Activated CD4-positive, alpha-beta T cell treated with anti-CD3 and anti-CD28 coated beads, Interleukin-2, Interleukin-6, amounts not matched to agents 100 ng/mL and 50 ng/mL, durations not matched to agents 16 hours and 8 hours (primary cell): ENCODE measurements at regions not wholly inside any gene's neighbourhood (a gene's known extent, or its start where the extent isn't known, plus 50 kb on each side); places are given as distances from the start of the nearest gene placed in this dataset.

ENCODE experiments used
- DNase-seq: peaks from one replicate; pipeline ENCODE4 v3.0.0-alpha.2; 2020

- no peak for DNase-seq
These were observed 104.2 kb upstream of the SDK1 start for GRCh38 chr7:3196629-3197400.

GRCh38 chr7:3197567-3198213, 103.4 kb upstream of the SDK1 start:
- DNase-seq, result no peak

- no peak for DNase-seq
These were observed 102.7 kb upstream of the SDK1 start for GRCh38 chr7:3198316-3198715.

- peak; percentile 37 for DNase-seq
These were observed 100.5 kb upstream of the SDK1 start for GRCh38 chr7:3200504-3200903.

- no peak for DNase-seq
These were observed 99.7 kb upstream of the SDK1 start for GRCh38 chr7:3201306-3201705.

- DNase-seq, result no peak
These were observed 98.9 kb upstream of the SDK1 start for GRCh38 chr7:3201937-3202710.

- DNase-seq, result no peak
These were observed 96.5 kb upstream of the SDK1 start for GRCh38 chr7:3204526-3204925.

- DNase-seq, result no peak
These were observed 95.0 kb upstream of the SDK1 start for GRCh38 chr7:3206101-3206500.

GRCh38 chr7:3206771-3207191, 94.3 kb upstream of the SDK1 start:
- DNase-seq, result no peak

- DNase-seq, result no peak
These were observed 93.6 kb upstream of the SDK1 start for GRCh38 chr7:3207387-3207902.

GRCh38 chr7:3210531-3210930, 90.5 kb upstream of the SDK1 start:
- no peak for DNase-seq

GRCh38 chr7:3214090-3214413, 87.0 kb upstream of the SDK1 start:
- no peak for DNase-seq

- no peak for DNase-seq
These were observed 85.1 kb upstream of the SDK1 start for GRCh38 chr7:3215624-3216585.

GRCh38 chr7:3217166-3217565, 83.9 kb upstream of the SDK1 start:
- DNase-seq, result no peak

GRCh38 chr7:3218411-3219225, 82.4 kb upstream of the SDK1 start:
- DNase-seq, result no peak

GRCh38 chr7:3229904-3230470, 71.1 kb upstream of the SDK1 start:
- no peak for DNase-seq

GRCh38 chr7:3230908-3231307, 70.1 kb upstream of the SDK1 start:
- no peak for DNase-seq

GRCh38 chr7:3232228-3232627, 68.8 kb upstream of the SDK1 start:
- no peak for DNase-seq

GRCh38 chr7:3233301-3233700, 67.8 kb upstream of the SDK1 start:
- DNase-seq, result no peak

- no peak for DNase-seq
These were observed 67.0 kb upstream of the SDK1 start for GRCh38 chr7:3234051-3234450.

- no peak for DNase-seq
These were observed 66.2 kb upstream of the SDK1 start for GRCh38 chr7:3234851-3235250.
